Smooth muscle cell (in vitro differentiated cells): ENCODE measurements at regions not wholly inside any gene's neighbourhood (a gene's known extent, or its start where the extent isn't known, plus 50 kb on each side); places are given as distances from the start of the nearest gene placed in this dataset.

Experiments used
- DNase-seq: peaks from one replicate; lab custom pipeline; 2025; ENCODE audit not compliant: unreplicated experiment; lab: John Stamatoyannopoulos, UW
- H2AFZ ChIP-seq: fragments of 200-600 bp; sonication (generic); 2 replicates; pipeline ENCODE4 v1.6.0; 2016; ENCODE audit warnings: antibody characterized with exemption, low read depth, mild to moderate bottlenecking
- H3F3A ChIP-seq: fragments of 200-600 bp; sonication (generic); 2 replicates; pipeline ENCODE4 v1.6.0; 2017; ENCODE audit warnings: antibody characterized with exemption, low read depth
- H3K27ac ChIP-seq: fragments of 200-600 bp; sonication (generic); 2 replicates; pipeline ENCODE4 v1.5.1; 2016; ENCODE audit warnings: low read depth, mild to moderate bottlenecking
- H3K27me3 ChIP-seq: fragments of 200-600 bp; sonication (generic); 2 replicates; pipeline ENCODE4 v1.6.1; 2016; ENCODE audit warnings: low read depth, mild to moderate bottlenecking
- H3K36me3 ChIP-seq: fragments of 200-600 bp; sonication (generic); 2 replicates; pipeline ENCODE4 v1.5.1; 2016; ENCODE audit warnings: low read depth
- H3K4me1 ChIP-seq: fragments of 200-600 bp; sonication (generic); 2 replicates; pipeline ENCODE4 v1.5.1; 2016; ENCODE audit warnings: low read depth
- H3K4me2 ChIP-seq: fragments of 200-600 bp; sonication (generic); 2 replicates; pipeline ENCODE4 v1.6.0; 2016; ENCODE audit warnings: mild to moderate bottlenecking
- H3K4me3 ChIP-seq: fragments of 200-600 bp; sonication (generic); 2 replicates; pipeline ENCODE4 v1.5.1; 2016; ENCODE audit warnings: mild to moderate bottlenecking
- H3K79me2 ChIP-seq: fragments of 200-600 bp; sonication (generic); 2 replicates; pipeline ENCODE4 v1.6.0; 2016; ENCODE audit warnings: low read depth, mild to moderate bottlenecking
- H3K9ac ChIP-seq: fragments of 200-600 bp; sonication (generic); 2 replicates; pipeline ENCODE4 v1.6.0; 2016; ENCODE audit warnings: low read depth
- H3K9me3 ChIP-seq: fragments of 200-600 bp; sonication (generic); replicated peaks from 2 replicates; pipeline ENCODE4 v1.5.1; 2016; ENCODE audit warnings: low read depth
- H4K20me1 ChIP-seq: fragments of 200-600 bp; sonication (generic); 2 replicates; pipeline ENCODE4 v1.6.0; 2016; ENCODE audit warnings: low read depth
- WGBS: methylation state at CpG from one replicate; pipeline ENCODE4 v1.1.7; 2016; ENCODE audit warnings: low lambda C conversion rate; 5-methylcytosine and 5-hydroxymethylcytosine counted together
- TF ChIP-seq, protein P1 (sequence below): fragments of 200-600 bp; sonication (generic); IDR thresholded peaks from 2 replicates; pipeline ENCODE4 v1.5.1; 2017; ENCODE audit warnings: borderline replicate concordance, mild to moderate bottlenecking, antibody characterized with exemption; ENCODE audit not compliant: insufficient read depth, poor library complexity, severe bottlenecking

DNA sequence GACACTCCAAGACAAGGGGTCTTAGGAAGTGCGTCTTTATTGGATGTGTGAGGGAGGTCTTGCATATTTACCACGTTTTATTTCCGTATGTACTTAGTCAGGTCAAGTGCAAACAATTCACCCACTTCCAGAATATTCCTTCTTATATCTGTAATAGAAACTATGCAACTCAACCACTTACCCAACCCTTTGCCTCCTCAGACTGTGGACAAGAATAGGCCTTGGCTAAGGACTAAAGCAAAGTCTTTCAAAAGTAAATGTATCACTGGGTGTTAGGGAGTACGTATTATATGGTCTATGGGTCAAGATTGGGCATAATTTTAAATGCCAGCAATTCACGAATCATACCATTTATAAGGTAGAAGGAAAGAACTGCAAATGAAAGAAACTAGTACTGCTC, 484.8 kb downstream of the MBD2 start:
- WGBS: 80% methylated on average over 5 of the region's 5 CpGs

GRCh38 chr18:53735526-53735925, 488.9 kb downstream of the MBD2 start:
- peaks cover 5% of the 10 kb centered on the region for H3K27me3 ChIP-seq
- no peaks in the 10 kb centered on the region for H3K4me1 ChIP-seq
- H3K79me2 ChIP-seq: no peaks in the 10 kb centered on the region
- no peak overlapping the region for H3K4me3 ChIP-seq
- no peaks in the 10 kb centered on the region for H3F3A ChIP-seq
- H3K9ac ChIP-seq: no peak overlapping the region
- no peaks in the 10 kb centered on the region for H3K9me3 ChIP-seq
- TF ChIP-seq, protein P1, sequence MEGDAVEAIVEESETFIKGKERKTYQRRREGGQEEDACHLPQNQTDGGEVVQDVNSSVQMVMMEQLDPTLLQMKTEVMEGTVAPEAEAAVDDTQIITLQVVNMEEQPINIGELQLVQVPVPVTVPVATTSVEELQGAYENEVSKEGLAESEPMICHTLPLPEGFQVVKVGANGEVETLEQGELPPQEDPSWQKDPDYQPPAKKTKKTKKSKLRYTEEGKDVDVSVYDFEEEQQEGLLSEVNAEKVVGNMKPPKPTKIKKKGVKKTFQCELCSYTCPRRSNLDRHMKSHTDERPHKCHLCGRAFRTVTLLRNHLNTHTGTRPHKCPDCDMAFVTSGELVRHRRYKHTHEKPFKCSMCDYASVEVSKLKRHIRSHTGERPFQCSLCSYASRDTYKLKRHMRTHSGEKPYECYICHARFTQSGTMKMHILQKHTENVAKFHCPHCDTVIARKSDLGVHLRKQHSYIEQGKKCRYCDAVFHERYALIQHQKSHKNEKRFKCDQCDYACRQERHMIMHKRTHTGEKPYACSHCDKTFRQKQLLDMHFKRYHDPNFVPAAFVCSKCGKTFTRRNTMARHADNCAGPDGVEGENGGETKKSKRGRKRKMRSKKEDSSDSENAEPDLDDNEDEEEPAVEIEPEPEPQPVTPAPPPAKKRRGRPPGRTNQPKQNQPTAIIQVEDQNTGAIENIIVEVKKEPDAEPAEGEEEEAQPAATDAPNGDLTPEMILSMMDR: no peak
- no peaks in the 10 kb centered on the region for H3K36me3 ChIP-seq
- H3K4me2 ChIP-seq: no peak overlapping the region
- H3K27ac ChIP-seq: no peak overlapping the region
- no peak overlapping the region for H2AFZ ChIP-seq
- no peak for DNase-seq
- whole genome bisulfite sequencing: 76% methylated on average over 1 of the region's 1 CpG
- no peaks in the 10 kb centered on the region for H4K20me1 ChIP-seq

More for the DNA sequence above, 484.8 kb downstream of the MBD2 start:
- no peak overlapping the region for H3K4me2 ChIP-seq
- no peak overlapping the region for H3K4me3 ChIP-seq
- TF ChIP-seq, protein P1: no peak
- no peak overlapping the region for H3K9ac ChIP-seq
- no peak overlapping the region for H3K27ac ChIP-seq
- no peaks in the 10 kb centered on the region for H3K9me3 ChIP-seq
- no peaks in the 10 kb centered on the region for H3K79me2 ChIP-seq
- H3K36me3 ChIP-seq: no peaks in the 10 kb centered on the region
- H3F3A ChIP-seq: no peaks in the 10 kb centered on the region
- no peaks in the 10 kb centered on the region for H3K4me1 ChIP-seq
- H4K20me1 ChIP-seq: no peaks in the 10 kb centered on the region
- no peak overlapping the region for H2AFZ ChIP-seq
- no peaks in the 10 kb centered on the region for H3K27me3 ChIP-seq
- DNase-seq: no peak

DNA sequence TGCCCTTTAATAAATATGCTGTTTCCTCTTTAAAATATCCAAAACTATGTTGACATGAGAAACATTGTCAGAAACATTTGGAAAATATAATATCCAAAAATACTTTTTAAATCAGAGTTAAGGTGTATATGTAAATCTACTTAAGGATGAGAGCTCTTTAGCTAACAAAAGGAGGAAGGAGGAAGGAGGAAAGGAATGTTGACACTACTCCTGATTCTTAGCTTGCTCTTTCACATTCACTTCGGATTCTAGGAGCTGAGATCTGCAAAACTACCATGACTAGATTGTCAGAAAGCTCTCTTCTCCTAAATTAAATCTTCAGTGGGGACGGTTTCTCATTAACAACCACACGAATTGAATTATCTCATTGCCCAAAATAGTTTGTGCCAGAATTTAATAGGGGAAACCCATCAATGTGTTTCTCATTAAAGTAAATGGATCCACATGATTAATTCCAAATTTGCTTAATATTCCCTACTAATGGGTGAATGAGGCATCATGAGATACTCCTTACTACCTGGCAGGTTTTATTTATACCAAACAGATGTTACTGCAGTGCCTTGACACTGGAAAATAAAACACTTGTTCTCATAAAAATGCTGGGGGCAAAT, 509.1 kb downstream of the MBD2 start:
- H2AFZ ChIP-seq: no peak overlapping the region
- H3K4me2 ChIP-seq: no peak overlapping the region
- no peaks in the 10 kb centered on the region for H3K9me3 ChIP-seq
- H3K79me2 ChIP-seq: no peaks in the 10 kb centered on the region
- H3K4me1 ChIP-seq: no peaks in the 10 kb centered on the region
- no peaks in the 10 kb centered on the region for H3K27me3 ChIP-seq
- TF ChIP-seq, protein P1: no peak
- no peak overlapping the region for H3K9ac ChIP-seq
- no peaks in the 10 kb centered on the region for H3K36me3 ChIP-seq
- DNase-seq: no peak
- H3F3A ChIP-seq: no peaks in the 10 kb centered on the region
- H3K27ac ChIP-seq: no peak overlapping the region
- WGBS: 39% methylated on average over 3 of the region's 3 CpGs
- H3K4me3 ChIP-seq: no peak overlapping the region
- no peaks in the 10 kb centered on the region for H4K20me1 ChIP-seq

DNA sequence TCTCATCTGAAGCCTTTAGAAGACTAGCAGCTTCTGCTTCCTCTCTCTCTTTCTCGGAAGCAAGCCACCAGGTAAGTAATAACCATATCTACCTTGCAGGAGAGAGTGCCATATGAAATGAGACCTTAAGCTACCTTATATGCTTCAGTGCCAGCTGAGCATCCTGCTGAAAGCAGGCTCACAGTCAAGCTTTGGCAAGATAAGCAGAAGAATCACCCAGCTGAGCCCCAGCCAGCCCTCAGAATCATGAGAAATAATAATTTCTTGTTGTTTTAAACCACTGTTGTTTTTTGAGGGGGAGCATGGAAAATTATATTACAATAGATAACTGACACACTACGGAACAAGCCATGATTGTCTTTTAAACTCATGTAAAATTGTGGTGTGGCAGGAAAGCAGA, 514.4 kb downstream of the MBD2 start:
- Histone ChIP-seq H3K27ac (no peak overlapping the region), H3K27me3 (no peaks in the 10 kb centered on the region), H3K4me1 (no peaks in the 10 kb centered on the region), H3K36me3 (no peaks in the 10 kb centered on the region), H3K4me2 (no peak overlapping the region), H3K9ac (no peak overlapping the region), H3F3A (no peaks in the 10 kb centered on the region), H3K4me3 (no peak overlapping the region), H3K9me3 (no peaks in the 10 kb centered on the region), H2AFZ (no peak overlapping the region), H4K20me1 (no peaks in the 10 kb centered on the region), H3K79me2 (no peaks in the 10 kb centered on the region)
- TF ChIP-seq, protein P1: no peak
- 88% methylated on average over 2 of the region's 2 CpGs for WGBS
- no peak for DNase-seq
